Epithelial cell of esophagus (primary cell): ENCODE measurements at regions not wholly inside any gene's neighbourhood (a gene's known extent, or its start where the extent isn't known, plus 50 kb on each side); places are given as distances from the start of the nearest gene placed in this dataset.

Experiments used
- DNase-seq: peaks from one replicate; pipeline ENCODE4 v3.0.0; 2010; ENCODE audit warnings: low read depth
- H3K4me3 ChIP-seq: 2 replicates; pipeline ENCODE4 v1.5.1; 2011; ENCODE audit warnings: mild to moderate bottlenecking, low read length, control low read depth
- TF ChIP-seq, protein P1 (sequence below): IDR thresholded peaks from 2 replicates; pipeline ENCODE4 v1.5.1; 2011; ENCODE audit warnings: low read depth, mild to moderate bottlenecking, low read length, control low read depth, inconsistent platforms; ENCODE audit not compliant: insufficient read depth; ENCODE audit errors: missing control alignments

DNA sequence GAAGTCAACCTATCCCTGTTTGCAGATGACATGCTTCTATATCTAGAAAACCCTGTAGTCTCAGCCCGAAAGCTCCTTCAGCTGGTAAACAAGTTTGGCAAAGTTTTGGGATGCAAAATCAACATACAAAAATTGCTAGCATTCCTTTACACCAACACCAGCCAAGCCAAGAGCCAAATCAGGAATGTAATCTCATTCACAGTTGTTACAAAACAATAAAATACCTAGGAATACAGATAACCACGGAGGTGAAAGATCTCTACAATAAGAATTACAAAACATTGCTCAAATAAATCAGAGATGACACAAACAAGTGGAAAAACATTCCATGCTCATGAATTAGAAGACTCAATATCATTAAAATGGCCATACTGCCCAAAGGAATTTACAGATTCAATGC lies 50.4 kb upstream of the ZNF365 start:
- TF ChIP-seq, protein P1, sequence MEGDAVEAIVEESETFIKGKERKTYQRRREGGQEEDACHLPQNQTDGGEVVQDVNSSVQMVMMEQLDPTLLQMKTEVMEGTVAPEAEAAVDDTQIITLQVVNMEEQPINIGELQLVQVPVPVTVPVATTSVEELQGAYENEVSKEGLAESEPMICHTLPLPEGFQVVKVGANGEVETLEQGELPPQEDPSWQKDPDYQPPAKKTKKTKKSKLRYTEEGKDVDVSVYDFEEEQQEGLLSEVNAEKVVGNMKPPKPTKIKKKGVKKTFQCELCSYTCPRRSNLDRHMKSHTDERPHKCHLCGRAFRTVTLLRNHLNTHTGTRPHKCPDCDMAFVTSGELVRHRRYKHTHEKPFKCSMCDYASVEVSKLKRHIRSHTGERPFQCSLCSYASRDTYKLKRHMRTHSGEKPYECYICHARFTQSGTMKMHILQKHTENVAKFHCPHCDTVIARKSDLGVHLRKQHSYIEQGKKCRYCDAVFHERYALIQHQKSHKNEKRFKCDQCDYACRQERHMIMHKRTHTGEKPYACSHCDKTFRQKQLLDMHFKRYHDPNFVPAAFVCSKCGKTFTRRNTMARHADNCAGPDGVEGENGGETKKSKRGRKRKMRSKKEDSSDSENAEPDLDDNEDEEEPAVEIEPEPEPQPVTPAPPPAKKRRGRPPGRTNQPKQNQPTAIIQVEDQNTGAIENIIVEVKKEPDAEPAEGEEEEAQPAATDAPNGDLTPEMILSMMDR, result no peak
- peak; percentile 19 for DNase-seq
- no peak overlapping the region for H3K4me3 ChIP-seq
